Endothelial cell of umbilical vein (primary cell): ENCODE measurements at regions not wholly inside any gene's neighbourhood (a gene's known extent, or its start where the extent isn't known, plus 50 kb on each side); places are given as distances from the start of the nearest gene placed in this dataset.

Experiments used
- BruUV-seq: library from RNA; stranded (reverse); fragments of 400-500 nt; replicated peaks from 2 replicates; lab custom pipeline; 2021; lab: Mats Ljungman, UMichigan
- CTCF ChIA-PET: fragments of 300-600, 350-600 bp; sonication (Branson Sonifier 250); formaldehyde crosslinking; loops from one replicate; lab custom pipeline; 2021; ENCODE audit warnings: antibody characterized with exemption, inconsistent platforms; lab: Charles Lee
- POLR2A ChIA-PET: fragments of 300-600, 350-600 bp; sonication (Branson Sonifier 250); formaldehyde crosslinking; loops from one replicate; lab custom pipeline; 2021; ENCODE audit warnings: antibody characterized with exemption, inconsistent platforms; lab: Charles Lee
- DNase-seq: peaks from one replicate; pipeline ENCODE4 v3.0.0-alpha.2; 2011; ENCODE audit warnings: low read depth, low spot score
- FAIRE-seq: peaks from 2 replicates; lab custom pipeline; 2011; peaks lifted over from hg19 to GRCh38; lab: Jason Lieb, UNC
- H2AFZ ChIP-seq: 2 replicates; pipeline ENCODE4 v1.6.0; 2012; ENCODE audit warnings: low read depth, low read length, control low read depth, inconsistent platforms
- H3K27ac ChIP-seq: 2 replicates; pipeline ENCODE4 v1.5.1; 2011; ENCODE audit warnings: low read depth, mild to moderate bottlenecking, control low read depth, low read length, moderate library complexity; ENCODE audit not compliant: insufficient read depth
- H3K27me3 ChIP-seq, 2 experiments: 2 replicates each; pipeline versions ENCODE4 v1.6.0 to v1.6.1; 2011; ENCODE audit warnings: low read length in 2 of 2, mixed read lengths in 1 of 2; ENCODE audit not compliant: control insufficient read depth in 2 of 2, insufficient read depth in 2 of 2
- H3K36me3 ChIP-seq, 2 experiments: 2 replicates in 1 of 2; 3 replicates in 1 of 2; pipeline ENCODE4 v1.5.1; 2011; ENCODE audit warnings: low read length in 2 of 2, mild to moderate bottlenecking in 1 of 2, moderate library complexity in 1 of 2; ENCODE audit not compliant: control insufficient read depth in 2 of 2, insufficient read depth in 2 of 2; ENCODE audit errors: extremely low read depth in 1 of 2
- H3K4me1 ChIP-seq: 3 replicates; pipeline ENCODE4 v1.5.1; 2011; ENCODE audit warnings: mild to moderate bottlenecking, low read length; ENCODE audit not compliant: control insufficient read depth, insufficient read depth; ENCODE audit errors: extremely low read depth
- H3K4me2 ChIP-seq: 2 replicates; pipeline ENCODE4 v1.6.1; 2011; ENCODE audit warnings: low read length, control low read depth, mixed read lengths; ENCODE audit not compliant: insufficient read depth
- H3K4me3 ChIP-seq, 3 experiments: fragments of 200-600 bp in 1 of 3; sonication (generic), shearing (Covaris generic) in 1 of 3; replicated peaks in 1 of 3; 2 replicates each; pipeline ENCODE4 v1.5.1; 2011 to 2016; ENCODE audit warnings: control low read depth in 3 of 3, low read length in 3 of 3, mild to moderate bottlenecking in 2 of 3, inconsistent platforms in 1 of 3, low read depth in 1 of 3, moderate library complexity in 1 of 3; ENCODE audit not compliant: insufficient read depth in 1 of 3
- H3K79me2 ChIP-seq: 2 replicates; pipeline ENCODE4 v1.6.0; 2012; ENCODE audit warnings: low read length, inconsistent platforms; ENCODE audit not compliant: control insufficient read depth, insufficient read depth
- H3K9ac ChIP-seq: replicated peaks from 2 replicates; pipeline ENCODE3; 2011; ENCODE audit warnings: low read length, control low read depth; ENCODE audit not compliant: insufficient read depth; ENCODE audit errors: extremely low read depth
- H3K9me1 ChIP-seq: replicated peaks from 3 replicates; pipeline ENCODE4 v1.6.0; 2011; ENCODE audit warnings: mild to moderate bottlenecking, low read length; ENCODE audit not compliant: control insufficient read depth, insufficient read depth; ENCODE audit errors: extremely low read depth
- H3K9me3 ChIP-seq: replicated peaks from 2 replicates; pipeline ENCODE4 v1.5.1; 2012; ENCODE audit warnings: low read length, inconsistent platforms; ENCODE audit not compliant: control insufficient read depth, insufficient read depth
- H4K20me1 ChIP-seq: replicated peaks from 2 replicates; pipeline ENCODE3; 2011; ENCODE audit warnings: mild to moderate bottlenecking, low read length; ENCODE audit not compliant: control insufficient read depth, insufficient read depth; ENCODE audit errors: extremely low read depth
- CTCF ChIP-seq, 2 donors: IDR thresholded peaks; 1 replicate in 1 of 2; 2 replicates in 1 of 2; pipeline ENCODE4 v1.5.1; 2011; ENCODE audit warnings: low read length in 2 of 2, mild to moderate bottlenecking in 2 of 2, moderate library complexity in 2 of 2, control low read depth in 1 of 2, inconsistent platforms in 1 of 2, low read depth in 1 of 2; ENCODE audit not compliant: insufficient read depth in 1 of 2; ENCODE audit errors: extremely low read depth in 1 of 2
- EZH2 ChIP-seq: IDR thresholded peaks from 2 replicates; pipeline ENCODE4 v1.6.1; 2012; ENCODE audit warnings: borderline replicate concordance, low read depth, mild to moderate bottlenecking, moderate library complexity, low read length, inconsistent platforms; ENCODE audit not compliant: severe bottlenecking
- FOS ChIP-seq: IDR thresholded peaks from 2 replicates; pipeline ENCODE4 v1.6.1; 2011; ENCODE audit warnings: mild to moderate bottlenecking, low read length, moderate library complexity, borderline replicate concordance; ENCODE audit not compliant: insufficient read depth
- GATA2 ChIP-seq: IDR thresholded peaks from 2 replicates; pipeline ENCODE4 v1.7.0; 2011; ENCODE audit warnings: low read depth, mild to moderate bottlenecking, moderate library complexity, mixed read lengths, low read length; ENCODE audit not compliant: insufficient read length, insufficient read depth
- JUN ChIP-seq: IDR thresholded peaks from 2 replicates; pipeline ENCODE4 v1.6.1; 2011; ENCODE audit warnings: borderline replicate concordance, low read depth; ENCODE audit not compliant: insufficient read length, insufficient read depth
- MAX ChIP-seq: IDR thresholded peaks from 2 replicates; pipeline ENCODE4 v1.6.1; 2011; ENCODE audit not compliant: insufficient read depth, insufficient read length
- MYC ChIP-seq: IDR thresholded peaks from one replicate; pipeline ENCODE4 v1.6.1; 2011; ENCODE audit warnings: mild to moderate bottlenecking, low read depth, low read length
- POLR2A ChIP-seq: IDR thresholded peaks from 2 replicates; pipeline ENCODE4 v1.6.1; 2012; ENCODE audit warnings: low read depth, mild to moderate bottlenecking, control low read depth, low read length
- POLR2AphosphoS5 ChIP-seq: IDR thresholded peaks from 2 replicates; pipeline ENCODE4 v1.6.1; 2012; ENCODE audit warnings: low read depth, mild to moderate bottlenecking, control low read depth, low read length, moderate library complexity; ENCODE audit not compliant: insufficient read depth
- dilution Hi-C: fragments of 300-500 bp; cut with MboI; formaldehyde crosslinking; loops from one replicate; pipeline ENCODE4 v1.15.0; 2019; ENCODE audit warnings: low sequenced_read_pairs; ENCODE audit not compliant: extremely low pct_ligation_motif_present
- intact Hi-C: fragments of 100-400 bp; cut with micrococcal nuclease; formaldehyde crosslinking; loops from one replicate; pipeline ENCODE4 v1.10.0; 2022

- H3K4me3 ChIP-seq: no peak overlapping the region
- CTCF ChIA-PET: no interaction called here
- H3K9me3 ChIP-seq: no peaks in the 10 kb centered on the region
- no peak overlapping the region for H2AFZ ChIP-seq
- H3K4me2 ChIP-seq: no peak overlapping the region
- no peaks in the 10 kb centered on the region for H3K36me3 ChIP-seq
- FAIRE-seq (peak; percentile 18), DNase-seq (no peak)
- H3K9ac ChIP-seq: no peak overlapping the region
- H3K9me1 ChIP-seq: no peaks in the 10 kb centered on the region
- intact Hi-C loops (no loop called here), dilution Hi-C loops (no loop called here)
- H3K27me3 ChIP-seq: peaks cover 5 to 9% of the 10 kb centered on the region in 2 experiments
- POLR2A ChIA-PET: no interaction called here
- H3K4me1 ChIP-seq: no peaks in the 10 kb centered on the region
- BruUV-seq: no TSS peak
- H3K27ac ChIP-seq: no peak overlapping the region
- TF ChIP-seq GATA2 (no peak), MAX (no peak), EZH2 (no peak), JUN (no peak), MYC (no peak), POLR2AphosphoS5 (no peak)
- H3K79me2 ChIP-seq: no peaks in the 10 kb centered on the region
- no peaks in the 10 kb centered on the region for H4K20me1 ChIP-seq
Measured at GRCh38 chr2:204205538-204205937, 269.0 kb downstream of the ICOS start.

GRCh38 chr2:204207866-204208265, 271.3 kb downstream of the ICOS start:
- dilution Hi-C loops (no loop called here), intact Hi-C loops (no loop called here)
- Histone ChIP-seq H3K4me1 (no peaks in the 10 kb centered on the region), H3K4me3 (no peak overlapping the region), H3K9me1 (no peaks in the 10 kb centered on the region), H3K4me2 (no peak overlapping the region), H3K36me3 (no peaks in the 10 kb centered on the region), H3K27me3 (peaks cover 5 to 7% of the 10 kb centered on the region in 2 experiments), H3K9me3 (no peaks in the 10 kb centered on the region), H3K79me2 (no peaks in the 10 kb centered on the region), H3K9ac (no peak overlapping the region), H4K20me1 (no peaks in the 10 kb centered on the region), H2AFZ (no peak overlapping the region), H3K27ac (no peak overlapping the region)
- FAIRE-seq (no peak), DNase-seq (no peak)
- CTCF ChIA-PET: no interaction called here
- BruUV-seq: no TSS peak
- TF ChIP-seq POLR2AphosphoS5: no peak
- no peak for TF ChIP-seq MYC
- no peak for TF ChIP-seq FOS
- no peak for TF ChIP-seq MAX
- TF ChIP-seq JUN: no peak
- no peak for TF ChIP-seq EZH2
- no peak for TF ChIP-seq GATA2
- TF ChIP-seq POLR2A: no peak
- TF ChIP-seq CTCF (IDR thresholded peaks at IDR 0.05; ENCODE audit: extremely low read depth in 1 of 2, insufficient read depth in 1 of 2, low read depth in 1 of 2, low read length in 2 of 2): no peak
- POLR2A ChIA-PET: no interaction called here
